OCI-LY3 (cell line): ENCODE measurements at regions not wholly inside any gene's neighbourhood (a gene's known extent, or its start where the extent isn't known, plus 50 kb on each side); places are given as distances from the start of the nearest gene placed in this dataset.

Source experiments
- EZH2phosphoT487 ChIP-seq: fragments of 200-600 bp; shearing (Covaris generic); IDR thresholded peaks from 2 replicates; pipeline ENCODE4 v1.6.1; 2018; ENCODE audit warnings: antibody characterized with exemption, mixed run types, low read depth
- TF ChIP-seq, protein P1 (sequence below): fragments of 200-600, 300-600 bp; sonication (generic); IDR thresholded peaks from 2 replicates; pipeline ENCODE4 v1.5.1; 2014; ENCODE audit warnings: antibody characterized with exemption, low read length, low read depth

DNA sequence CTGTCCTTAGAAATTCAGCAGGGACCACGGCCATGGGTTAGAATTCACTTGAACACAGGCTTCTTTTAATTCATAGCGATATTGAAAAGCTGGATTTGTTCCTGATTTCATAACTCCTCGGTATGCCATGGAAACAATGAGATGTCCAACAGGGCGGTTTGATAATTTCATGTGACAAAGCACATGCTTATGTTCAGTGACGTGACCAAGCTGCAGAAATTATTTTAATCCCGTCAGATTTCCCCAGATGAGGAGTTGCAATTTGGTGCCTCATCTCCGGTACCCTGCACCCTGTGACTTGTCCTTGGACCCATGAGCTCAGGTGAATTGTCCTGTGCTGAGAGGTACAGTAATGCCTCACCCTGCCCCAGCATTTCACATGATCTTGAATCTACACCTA is 81.7 kb downstream of the C11orf91 start:
- TF ChIP-seq, protein P1, sequence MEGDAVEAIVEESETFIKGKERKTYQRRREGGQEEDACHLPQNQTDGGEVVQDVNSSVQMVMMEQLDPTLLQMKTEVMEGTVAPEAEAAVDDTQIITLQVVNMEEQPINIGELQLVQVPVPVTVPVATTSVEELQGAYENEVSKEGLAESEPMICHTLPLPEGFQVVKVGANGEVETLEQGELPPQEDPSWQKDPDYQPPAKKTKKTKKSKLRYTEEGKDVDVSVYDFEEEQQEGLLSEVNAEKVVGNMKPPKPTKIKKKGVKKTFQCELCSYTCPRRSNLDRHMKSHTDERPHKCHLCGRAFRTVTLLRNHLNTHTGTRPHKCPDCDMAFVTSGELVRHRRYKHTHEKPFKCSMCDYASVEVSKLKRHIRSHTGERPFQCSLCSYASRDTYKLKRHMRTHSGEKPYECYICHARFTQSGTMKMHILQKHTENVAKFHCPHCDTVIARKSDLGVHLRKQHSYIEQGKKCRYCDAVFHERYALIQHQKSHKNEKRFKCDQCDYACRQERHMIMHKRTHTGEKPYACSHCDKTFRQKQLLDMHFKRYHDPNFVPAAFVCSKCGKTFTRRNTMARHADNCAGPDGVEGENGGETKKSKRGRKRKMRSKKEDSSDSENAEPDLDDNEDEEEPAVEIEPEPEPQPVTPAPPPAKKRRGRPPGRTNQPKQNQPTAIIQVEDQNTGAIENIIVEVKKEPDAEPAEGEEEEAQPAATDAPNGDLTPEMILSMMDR: no peak
- no peak for TF ChIP-seq EZH2phosphoT487
